Astrocyte (in vitro differentiated cells and primary cell): ENCODE measurements at regions not wholly inside any gene's neighbourhood (a gene's known extent, or its start where the extent isn't known, plus 50 kb on each side); places are given as distances from the start of the nearest gene placed in this dataset.

Experiments
- DNase-seq: peaks from one replicate; pipeline ENCODE4 v3.0.0-alpha.2; 2010; ENCODE audit warnings: low read depth
- FAIRE-seq: peaks from 2 replicates; lab custom pipeline; 2011; peaks lifted over from hg19 to GRCh38; lab: Jason Lieb, UNC
- H2AFZ ChIP-seq: 2 replicates; pipeline ENCODE4 v1.6.0; 2012; ENCODE audit warnings: low read depth, low read length, inconsistent platforms
- H3K27ac ChIP-seq: 2 replicates; pipeline ENCODE4 v1.5.1; 2011; ENCODE audit warnings: low read depth, low read length, inconsistent platforms
- H3K27me3 ChIP-seq: 2 replicates; pipeline ENCODE4 v1.6.0; 2011; ENCODE audit warnings: low read length, inconsistent platforms; ENCODE audit not compliant: insufficient read depth
- H3K36me3 ChIP-seq: 2 replicates; pipeline ENCODE4 v1.5.1; 2011; ENCODE audit warnings: low read length, inconsistent platforms; ENCODE audit not compliant: insufficient read depth
- H3K4me1 ChIP-seq: 2 replicates; pipeline ENCODE4 v1.5.1; 2011; ENCODE audit warnings: low read length, inconsistent platforms; ENCODE audit not compliant: insufficient read depth
- H3K4me2 ChIP-seq: 2 replicates; pipeline ENCODE4 v1.6.0; 2012; ENCODE audit warnings: low read length, inconsistent platforms
- H3K4me3 ChIP-seq: 2 replicates; pipeline ENCODE4 v1.5.1; 2011; ENCODE audit warnings: low read depth, mild to moderate bottlenecking, low read length, inconsistent platforms; ENCODE audit not compliant: insufficient read depth
- H3K79me2 ChIP-seq: 2 replicates; pipeline ENCODE4 v1.6.0; 2012; ENCODE audit warnings: mild to moderate bottlenecking, low read length, inconsistent platforms; ENCODE audit not compliant: insufficient read depth
- H3K9ac ChIP-seq: 2 replicates; pipeline ENCODE4 v1.6.0; 2012; ENCODE audit warnings: mild to moderate bottlenecking, low read length, inconsistent platforms
- H3K9me3 ChIP-seq: 2 replicates; pipeline ENCODE4 v1.5.1; 2012; ENCODE audit warnings: low read depth, mild to moderate bottlenecking, low read length, inconsistent platforms; ENCODE audit not compliant: insufficient read depth
- H4K20me1 ChIP-seq: 2 replicates; pipeline ENCODE4 v1.6.0; 2012; ENCODE audit warnings: low read length, inconsistent platforms; ENCODE audit not compliant: insufficient read depth
- H3K27ac Mint-ChIP-seq: one replicate; pipeline ENCODE4 v1.8.0; 2021; ENCODE audit warnings: mild to moderate bottlenecking, mixed read lengths; ENCODE audit not compliant: unreplicated experiment
- H3K27me3 Mint-ChIP-seq: one replicate; pipeline ENCODE4 v1.8.0; 2021; ENCODE audit warnings: low read depth, mixed read lengths; ENCODE audit not compliant: unreplicated experiment
- H3K36me3 Mint-ChIP-seq: one replicate; pipeline ENCODE4 v1.8.0; 2021; ENCODE audit warnings: low read depth, mixed read lengths; ENCODE audit not compliant: unreplicated experiment
- H3K4me1 Mint-ChIP-seq: one replicate; pipeline ENCODE4 v1.8.0; 2021; ENCODE audit warnings: low read depth, mixed read lengths; ENCODE audit not compliant: unreplicated experiment
- H3K4me3 Mint-ChIP-seq: one replicate; pipeline ENCODE4 v1.8.0; 2021; ENCODE audit warnings: mild to moderate bottlenecking, moderate library complexity, mixed read lengths; ENCODE audit not compliant: unreplicated experiment
- H3K9me3 Mint-ChIP-seq: one replicate; pipeline ENCODE4 v1.8.0; 2021; ENCODE audit warnings: mild to moderate bottlenecking, mixed read lengths; ENCODE audit not compliant: unreplicated experiment
- CTCF ChIP-seq: IDR thresholded peaks from 2 replicates; pipeline ENCODE4 v1.5.1; 2011; ENCODE audit warnings: low read depth, mild to moderate bottlenecking, inconsistent platforms, low read length, moderate library complexity; ENCODE audit not compliant: insufficient read depth
- EZH2 ChIP-seq: IDR thresholded peaks from 2 replicates; pipeline ENCODE4 v1.6.1; 2012; ENCODE audit warnings: mild to moderate bottlenecking, low read length, inconsistent platforms; ENCODE audit not compliant: insufficient read depth

- FAIRE-seq, result no peak
Observed at GRCh38 chr7:124514471-124514870, 251.1 kb downstream of the GPR37 start.

DNA sequence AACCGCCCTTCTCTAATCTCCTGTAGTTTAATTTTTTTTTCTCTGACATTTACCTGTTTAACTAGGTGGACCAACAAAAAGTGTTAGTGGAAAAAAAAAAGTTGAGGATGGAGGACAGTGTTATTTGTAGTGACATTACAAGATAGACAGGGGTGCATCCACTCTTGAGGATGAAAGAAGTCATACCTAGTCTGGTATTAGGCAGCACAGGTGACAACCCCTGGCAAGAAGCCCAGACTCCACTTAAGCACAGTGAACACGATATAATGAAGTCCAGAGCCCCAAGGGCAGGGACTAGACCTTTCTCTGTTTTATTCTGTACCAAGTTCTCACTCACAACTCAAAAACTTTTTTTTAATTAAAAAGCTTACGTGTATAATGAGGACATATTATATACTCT, 268.4 kb downstream of the GPR37 start:
- TF ChIP-seq EZH2 (no peak), CTCF (no peak)
- Histone ChIP-seq H2AFZ (no peak overlapping the region), H3K4me1 (no peaks in the 10 kb centered on the region), H3K4me2 (no peak overlapping the region), H3K9me3 (no peaks in the 10 kb centered on the region), H3K27me3 (no peaks in the 10 kb centered on the region), H3K36me3 (no peaks in the 10 kb centered on the region), H3K9ac (no peak overlapping the region), H3K27ac (no peak overlapping the region), H4K20me1 (no peaks in the 10 kb centered on the region), H3K79me2 (no peaks in the 10 kb centered on the region), H3K4me3 (no peak overlapping the region)
- H3K4me3 Mint-ChIP-seq, result no peak overlapping the region
- H3K27ac Mint-ChIP-seq, result no peak overlapping the region
- FAIRE-seq (no peak), DNase-seq (no peak)
- H3K27me3 Mint-ChIP-seq, result no peaks in the 10 kb centered on the region
- H3K9me3 Mint-ChIP-seq, result peaks cover 2% of the 10 kb centered on the region
- no peaks in the 10 kb centered on the region for H3K4me1 Mint-ChIP-seq
- no peaks in the 10 kb centered on the region for H3K36me3 Mint-ChIP-seq

More at GRCh38 chr7:124514471-124514870, 251.1 kb downstream of the GPR37 start:
- no peak overlapping the region for H2AFZ ChIP-seq
- no peaks in the 10 kb centered on the region for H3K36me3 ChIP-seq
- no peak for TF ChIP-seq EZH2
- TF ChIP-seq CTCF, result no peak
- no peaks in the 10 kb centered on the region for H3K27me3 ChIP-seq
- no peaks in the 10 kb centered on the region for H3K4me1 Mint-ChIP-seq
- H3K4me1 ChIP-seq, result no peaks in the 10 kb centered on the region
- no peaks in the 10 kb centered on the region for H3K27me3 Mint-ChIP-seq
- H3K9me3 ChIP-seq, result no peaks in the 10 kb centered on the region
- H3K9ac ChIP-seq, result no peak overlapping the region
- H4K20me1 ChIP-seq, result no peaks in the 10 kb centered on the region
- H3K27ac ChIP-seq, result no peak overlapping the region
- no peak overlapping the region for H3K4me3 ChIP-seq
- no peaks in the 10 kb centered on the region for H3K79me2 ChIP-seq
- H3K27ac Mint-ChIP-seq, result no peak overlapping the region
- H3K4me3 Mint-ChIP-seq, result no peak overlapping the region
- H3K36me3 Mint-ChIP-seq, result no peaks in the 10 kb centered on the region
- H3K4me2 ChIP-seq, result no peak overlapping the region
- no peaks in the 10 kb centered on the region for H3K9me3 Mint-ChIP-seq
- DNase-seq, result no peak

- Mint-ChIP-seq H3K27ac (no peak overlapping the region), H3K4me1 (no peaks in the 10 kb centered on the region), H3K9me3 (no peaks in the 10 kb centered on the region), H3K27me3 (no peaks in the 10 kb centered on the region), H3K36me3 (no peaks in the 10 kb centered on the region), H3K4me3 (no peak overlapping the region)
- Histone ChIP-seq H3K4me2 (no peak overlapping the region), H3K4me3 (no peak overlapping the region), H3K79me2 (no peaks in the 10 kb centered on the region), H4K20me1 (no peaks in the 10 kb centered on the region), H3K9ac (no peak overlapping the region), H3K27me3 (no peaks in the 10 kb centered on the region), H3K9me3 (no peaks in the 10 kb centered on the region), H3K4me1 (no peaks in the 10 kb centered on the region), H3K36me3 (no peaks in the 10 kb centered on the region), H3K27ac (no peak overlapping the region), H2AFZ (no peak overlapping the region)
- no peak for DNase-seq
- no peak for TF ChIP-seq EZH2
- no peak for TF ChIP-seq CTCF
- no peak for FAIRE-seq
Observed at GRCh38 chr7:124489925-124490324, 275.7 kb downstream of the GPR37 start.
